GM12878 (cell line): ENCODE measurements at regions not wholly inside any gene's neighbourhood (a gene's known extent, or its start where the extent isn't known, plus 50 kb on each side); places are given as distances from the start of the nearest gene placed in this dataset.

Experiments used
- CTCF ChIP-seq, 3 experiments: IDR thresholded peaks in 2 of 3; conservative IDR thresholded peaks in 1 of 3; 2 replicates each; pipeline ENCODE4 v1.5.1; 2011; ENCODE audit warnings: low read depth in 3 of 3, low read length in 3 of 3, mild to moderate bottlenecking in 3 of 3, control low read depth in 2 of 3, moderate library complexity in 2 of 3, inconsistent platforms in 1 of 3, mixed read lengths in 1 of 3; ENCODE audit not compliant: control insufficient read depth in 2 of 3, insufficient read depth in 1 of 3; ENCODE audit errors: extremely low read depth in 1 of 3
- HCFC1 ChIP-seq: fragments of 150-350 bp; IDR thresholded peaks from 2 replicates; pipeline ENCODE4 v1.6.1; 2014; ENCODE audit warnings: low read length
- NFIC ChIP-seq: IDR thresholded peaks from 2 replicates; pipeline ENCODE4 v1.6.1; 2012; ENCODE audit warnings: low read depth, mild to moderate bottlenecking, inconsistent platforms, low read length, moderate library complexity
- SIN3A ChIP-seq: IDR thresholded peaks from 2 replicates; pipeline ENCODE4 v1.6.1; 2012; ENCODE audit warnings: low read depth, low read length, improper control_type of control experiment
- TF ChIP-seq, protein P1 (sequence below): fragments of 450-650 bp; formaldehyde crosslinking; IDR thresholded peaks from 2 replicates; pipeline ENCODE4 v1.5.0; 2022; ENCODE audit warnings: mild to moderate bottlenecking, missing genetic modification characterization
- TF ChIP-seq, protein P2 (sequence below): IDR thresholded peaks from 2 replicates; pipeline ENCODE4 v1.6.1; 2012; ENCODE audit warnings: improper control_type of control experiment, low read depth, low read length; ENCODE audit not compliant: insufficient replicate concordance

DNA sequence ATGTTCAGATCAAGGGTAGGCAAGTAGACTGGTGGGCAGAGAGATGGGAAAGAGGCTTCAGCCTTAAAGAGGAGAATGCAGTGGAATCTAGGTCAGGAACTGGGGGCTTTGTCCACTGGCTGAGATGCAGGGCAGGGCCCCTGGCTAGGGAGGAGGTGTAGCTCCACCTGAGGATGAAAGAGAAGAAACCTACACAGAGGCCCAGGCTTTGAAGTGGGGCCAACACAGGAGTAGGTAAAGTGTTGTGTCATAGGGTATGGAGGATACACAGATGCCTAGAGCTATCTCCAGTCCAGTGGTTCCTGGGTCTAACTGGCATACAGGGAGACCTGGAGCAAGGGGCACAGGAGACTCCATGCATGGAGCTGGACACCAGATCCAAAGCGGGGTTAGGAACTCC is 73.5 kb downstream of the RASSF10 start:
- TF ChIP-seq, protein P1, sequence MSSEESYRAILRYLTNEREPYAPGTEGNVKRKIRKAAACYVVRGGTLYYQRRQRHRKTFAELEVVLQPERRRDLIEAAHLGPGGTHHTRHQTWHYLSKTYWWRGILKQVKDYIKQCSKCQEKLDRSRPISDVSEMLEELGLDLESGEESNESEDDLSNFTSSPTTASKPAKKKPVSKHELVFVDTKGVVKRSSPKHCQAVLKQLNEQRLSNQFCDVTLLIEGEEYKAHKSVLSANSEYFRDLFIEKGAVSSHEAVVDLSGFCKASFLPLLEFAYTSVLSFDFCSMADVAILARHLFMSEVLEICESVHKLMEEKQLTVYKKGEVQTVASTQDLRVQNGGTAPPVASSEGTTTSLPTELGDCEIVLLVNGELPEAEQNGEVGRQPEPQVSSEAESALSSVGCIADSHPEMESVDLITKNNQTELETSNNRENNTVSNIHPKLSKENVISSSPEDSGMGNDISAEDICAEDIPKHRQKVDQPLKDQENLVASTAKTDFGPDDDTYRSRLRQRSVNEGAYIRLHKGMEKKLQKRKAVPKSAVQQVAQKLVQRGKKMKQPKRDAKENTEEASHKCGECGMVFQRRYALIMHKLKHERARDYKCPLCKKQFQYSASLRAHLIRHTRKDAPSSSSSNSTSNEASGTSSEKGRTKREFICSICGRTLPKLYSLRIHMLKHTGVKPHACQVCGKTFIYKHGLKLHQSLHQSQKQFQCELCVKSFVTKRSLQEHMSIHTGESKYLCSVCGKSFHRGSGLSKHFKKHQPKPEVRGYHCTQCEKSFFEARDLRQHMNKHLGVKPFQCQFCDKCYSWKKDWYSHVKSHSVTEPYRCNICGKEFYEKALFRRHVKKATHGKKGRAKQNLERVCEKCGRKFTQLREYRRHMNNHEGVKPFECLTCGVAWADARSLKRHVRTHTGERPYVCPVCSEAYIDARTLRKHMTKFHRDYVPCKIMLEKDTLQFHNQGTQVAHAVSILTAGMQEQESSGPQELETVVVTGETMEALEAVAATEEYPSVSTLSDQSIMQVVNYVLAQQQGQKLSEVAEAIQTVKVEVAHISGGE (CRISPR knock-in tag) = no peak
- TF ChIP-seq CTCF (IDR thresholded peaks at IDR 0.05 in 2 of 3, conservative IDR thresholded peaks at IDR 0.05 in 1 of 3; ENCODE audit: control insufficient read depth in 2 of 3, extremely low read depth in 1 of 3, insufficient read depth in 1 of 3, low read depth in 3 of 3, low read length in 3 of 3) = no peak
- TF ChIP-seq, protein P2, sequence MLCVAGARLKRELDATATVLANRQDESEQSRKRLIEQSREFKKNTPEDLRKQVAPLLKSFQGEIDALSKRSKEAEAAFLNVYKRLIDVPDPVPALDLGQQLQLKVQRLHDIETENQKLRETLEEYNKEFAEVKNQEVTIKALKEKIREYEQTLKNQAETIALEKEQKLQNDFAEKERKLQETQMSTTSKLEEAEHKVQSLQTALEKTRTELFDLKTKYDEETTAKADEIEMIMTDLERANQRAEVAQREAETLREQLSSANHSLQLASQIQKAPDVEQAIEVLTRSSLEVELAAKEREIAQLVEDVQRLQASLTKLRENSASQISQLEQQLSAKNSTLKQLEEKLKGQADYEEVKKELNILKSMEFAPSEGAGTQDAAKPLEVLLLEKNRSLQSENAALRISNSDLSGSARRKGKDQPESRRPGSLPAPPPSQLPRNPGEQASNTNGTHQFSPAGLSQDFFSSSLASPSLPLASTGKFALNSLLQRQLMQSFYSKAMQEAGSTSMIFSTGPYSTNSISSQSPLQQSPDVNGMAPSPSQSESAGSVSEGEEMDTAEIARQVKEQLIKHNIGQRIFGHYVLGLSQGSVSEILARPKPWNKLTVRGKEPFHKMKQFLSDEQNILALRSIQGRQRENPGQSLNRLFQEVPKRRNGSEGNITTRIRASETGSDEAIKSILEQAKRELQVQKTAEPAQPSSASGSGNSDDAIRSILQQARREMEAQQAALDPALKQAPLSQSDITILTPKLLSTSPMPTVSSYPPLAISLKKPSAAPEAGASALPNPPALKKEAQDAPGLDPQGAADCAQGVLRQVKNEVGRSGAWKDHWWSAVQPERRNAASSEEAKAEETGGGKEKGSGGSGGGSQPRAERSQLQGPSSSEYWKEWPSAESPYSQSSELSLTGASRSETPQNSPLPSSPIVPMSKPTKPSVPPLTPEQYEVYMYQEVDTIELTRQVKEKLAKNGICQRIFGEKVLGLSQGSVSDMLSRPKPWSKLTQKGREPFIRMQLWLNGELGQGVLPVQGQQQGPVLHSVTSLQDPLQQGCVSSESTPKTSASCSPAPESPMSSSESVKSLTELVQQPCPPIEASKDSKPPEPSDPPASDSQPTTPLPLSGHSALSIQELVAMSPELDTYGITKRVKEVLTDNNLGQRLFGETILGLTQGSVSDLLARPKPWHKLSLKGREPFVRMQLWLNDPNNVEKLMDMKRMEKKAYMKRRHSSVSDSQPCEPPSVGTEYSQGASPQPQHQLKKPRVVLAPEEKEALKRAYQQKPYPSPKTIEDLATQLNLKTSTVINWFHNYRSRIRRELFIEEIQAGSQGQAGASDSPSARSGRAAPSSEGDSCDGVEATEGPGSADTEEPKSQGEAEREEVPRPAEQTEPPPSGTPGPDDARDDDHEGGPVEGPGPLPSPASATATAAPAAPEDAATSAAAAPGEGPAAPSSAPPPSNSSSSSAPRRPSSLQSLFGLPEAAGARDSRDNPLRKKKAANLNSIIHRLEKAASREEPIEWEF = no peak
- no peak for TF ChIP-seq HCFC1
- TF ChIP-seq SIN3A = no peak
- TF ChIP-seq NFIC = no peak
